Panc1 (cell line): ENCODE measurements at regions not wholly inside any gene's neighbourhood (a gene's known extent, or its start where the extent isn't known, plus 50 kb on each side); places are given as distances from the start of the nearest gene placed in this dataset.

Experiments
- ATAC-seq: fragments of 200-7000 bp; cut with Tn5 transposase; 2 replicates; pipeline ENCODE4 v1.9.1; 2020; ENCODE audit warnings: mild to moderate bottlenecking, moderate library complexity
- BruUV-seq: library from RNA; stranded (reverse); fragments of 400-500 nt; replicated peaks from 2 replicates; lab custom pipeline; 2021; lab: Mats Ljungman, UMichigan
- CTCF ChIA-PET: fragments of 300-600 bp; sonication (Branson Sonifier 250); formaldehyde crosslinking; loops from one replicate; lab custom pipeline; 2022; ENCODE audit warnings: antibody characterized with exemption; lab: Charles Lee
- POLR2A ChIA-PET: fragments of 300-600 bp; sonication (Branson Sonifier 250); formaldehyde crosslinking; loops from one replicate; lab custom pipeline; 2022; ENCODE audit warnings: antibody characterized with exemption; lab: Charles Lee
- DNase-seq: peaks from one replicate; pipeline ENCODE4 v3.0.0-alpha.2; 2010; ENCODE audit warnings: low read depth, low spot score
- H3K27ac ChIP-seq: 2 replicates; pipeline ENCODE4 v1.5.1; 2011; ENCODE audit warnings: mild to moderate bottlenecking, low read length, inconsistent platforms
- H3K27me3 ChIP-seq: fragments of 200-500 bp; sonication (Bioruptor generic); 2 replicates; pipeline ENCODE4 v1.6.0; 2014; ENCODE audit warnings: low read length, inconsistent platforms; ENCODE audit not compliant: control insufficient read depth, insufficient read depth
- H3K36me3 ChIP-seq: fragments of 200-500 bp; sonication (Bioruptor generic); 2 replicates; pipeline ENCODE4 v1.5.1; 2014; ENCODE audit warnings: inconsistent platforms, mild to moderate bottlenecking, low read length, moderate library complexity; ENCODE audit not compliant: control insufficient read depth, insufficient read depth
- H3K4me1 ChIP-seq: 2 replicates; pipeline ENCODE4 v1.5.1; 2011; ENCODE audit warnings: inconsistent platforms, mild to moderate bottlenecking, low read length, moderate library complexity; ENCODE audit not compliant: control insufficient read depth, insufficient read depth
- H3K4me3 ChIP-seq, 2 experiments: 2 replicates each; pipeline ENCODE4 v1.5.1; 2011 to 2012; ENCODE audit warnings: low read depth in 2 of 2, low read length in 2 of 2, mild to moderate bottlenecking in 2 of 2, inconsistent platforms in 1 of 2, moderate library complexity in 1 of 2
- H3K9me3 ChIP-seq: fragments of 200-500 bp; sonication (Bioruptor generic); 2 replicates; pipeline ENCODE4 v1.5.1; 2014; ENCODE audit warnings: low read depth, mild to moderate bottlenecking, inconsistent platforms, low read length, moderate library complexity; ENCODE audit not compliant: control insufficient read depth, insufficient read depth
- POLR2AphosphoS5 ChIP-seq: IDR thresholded peaks from 2 replicates; pipeline ENCODE4 v1.6.1; 2012; ENCODE audit warnings: mild to moderate bottlenecking, low read depth, low read length, moderate library complexity
- SIN3A ChIP-seq: IDR thresholded peaks from 2 replicates; pipeline ENCODE4 v1.6.1; 2012; ENCODE audit warnings: low read depth, mild to moderate bottlenecking, low read length, moderate library complexity, borderline replicate concordance; ENCODE audit not compliant: insufficient read depth
- TCF7L2 ChIP-seq: IDR thresholded peaks from 2 replicates; pipeline ENCODE4 v1.6.1; 2011; ENCODE audit warnings: mild to moderate bottlenecking, low read depth, low read length, inconsistent platforms
- in situ Hi-C: cut with HindIII; loops from 2 replicates; pipeline ENCODE4 v1.10.0; 2016; ENCODE audit warnings: low sequenced_read_pairs, low pct_unique_long_range_greater_than_20kb
- intact Hi-C: fragments of 100-400 bp; cut with micrococcal nuclease; formaldehyde crosslinking; loops from one replicate; pipeline ENCODE4 v1.10.0; 2022; ENCODE audit not compliant: unreplicated experiment
- TF ChIP-seq, protein P1 (sequence below): fragments of 450-650 bp; IDR thresholded peaks from 2 replicates; pipeline ENCODE4 v1.5.1; 2017; ENCODE audit warnings: mild to moderate bottlenecking
- TF ChIP-seq, protein P2 (sequence below), 2 experiments: IDR thresholded peaks; 2 replicates each; pipeline ENCODE4 v1.6.1; 2011 to 2012; ENCODE audit warnings: low read depth in 2 of 2, control low read depth in 1 of 2, low read length in 1 of 2, mild to moderate bottlenecking in 1 of 2, moderate library complexity in 1 of 2; ENCODE audit not compliant: insufficient read depth in 1 of 2

- no TSS peak for BruUV-seq
- TF ChIP-seq TCF7L2 (no peak), SIN3A (no peak), POLR2AphosphoS5 (no peak)
- TF ChIP-seq, protein P1, sequence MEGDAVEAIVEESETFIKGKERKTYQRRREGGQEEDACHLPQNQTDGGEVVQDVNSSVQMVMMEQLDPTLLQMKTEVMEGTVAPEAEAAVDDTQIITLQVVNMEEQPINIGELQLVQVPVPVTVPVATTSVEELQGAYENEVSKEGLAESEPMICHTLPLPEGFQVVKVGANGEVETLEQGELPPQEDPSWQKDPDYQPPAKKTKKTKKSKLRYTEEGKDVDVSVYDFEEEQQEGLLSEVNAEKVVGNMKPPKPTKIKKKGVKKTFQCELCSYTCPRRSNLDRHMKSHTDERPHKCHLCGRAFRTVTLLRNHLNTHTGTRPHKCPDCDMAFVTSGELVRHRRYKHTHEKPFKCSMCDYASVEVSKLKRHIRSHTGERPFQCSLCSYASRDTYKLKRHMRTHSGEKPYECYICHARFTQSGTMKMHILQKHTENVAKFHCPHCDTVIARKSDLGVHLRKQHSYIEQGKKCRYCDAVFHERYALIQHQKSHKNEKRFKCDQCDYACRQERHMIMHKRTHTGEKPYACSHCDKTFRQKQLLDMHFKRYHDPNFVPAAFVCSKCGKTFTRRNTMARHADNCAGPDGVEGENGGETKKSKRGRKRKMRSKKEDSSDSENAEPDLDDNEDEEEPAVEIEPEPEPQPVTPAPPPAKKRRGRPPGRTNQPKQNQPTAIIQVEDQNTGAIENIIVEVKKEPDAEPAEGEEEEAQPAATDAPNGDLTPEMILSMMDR = no peak
- TF ChIP-seq, protein P2, sequence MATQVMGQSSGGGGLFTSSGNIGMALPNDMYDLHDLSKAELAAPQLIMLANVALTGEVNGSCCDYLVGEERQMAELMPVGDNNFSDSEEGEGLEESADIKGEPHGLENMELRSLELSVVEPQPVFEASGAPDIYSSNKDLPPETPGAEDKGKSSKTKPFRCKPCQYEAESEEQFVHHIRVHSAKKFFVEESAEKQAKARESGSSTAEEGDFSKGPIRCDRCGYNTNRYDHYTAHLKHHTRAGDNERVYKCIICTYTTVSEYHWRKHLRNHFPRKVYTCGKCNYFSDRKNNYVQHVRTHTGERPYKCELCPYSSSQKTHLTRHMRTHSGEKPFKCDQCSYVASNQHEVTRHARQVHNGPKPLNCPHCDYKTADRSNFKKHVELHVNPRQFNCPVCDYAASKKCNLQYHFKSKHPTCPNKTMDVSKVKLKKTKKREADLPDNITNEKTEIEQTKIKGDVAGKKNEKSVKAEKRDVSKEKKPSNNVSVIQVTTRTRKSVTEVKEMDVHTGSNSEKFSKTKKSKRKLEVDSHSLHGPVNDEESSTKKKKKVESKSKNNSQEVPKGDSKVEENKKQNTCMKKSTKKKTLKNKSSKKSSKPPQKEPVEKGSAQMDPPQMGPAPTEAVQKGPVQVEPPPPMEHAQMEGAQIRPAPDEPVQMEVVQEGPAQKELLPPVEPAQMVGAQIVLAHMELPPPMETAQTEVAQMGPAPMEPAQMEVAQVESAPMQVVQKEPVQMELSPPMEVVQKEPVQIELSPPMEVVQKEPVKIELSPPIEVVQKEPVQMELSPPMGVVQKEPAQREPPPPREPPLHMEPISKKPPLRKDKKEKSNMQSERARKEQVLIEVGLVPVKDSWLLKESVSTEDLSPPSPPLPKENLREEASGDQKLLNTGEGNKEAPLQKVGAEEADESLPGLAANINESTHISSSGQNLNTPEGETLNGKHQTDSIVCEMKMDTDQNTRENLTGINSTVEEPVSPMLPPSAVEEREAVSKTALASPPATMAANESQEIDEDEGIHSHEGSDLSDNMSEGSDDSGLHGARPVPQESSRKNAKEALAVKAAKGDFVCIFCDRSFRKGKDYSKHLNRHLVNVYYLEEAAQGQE (IDR thresholded peaks at IDR 0.05; ENCODE audit: insufficient read depth in 1 of 2, low read depth in 2 of 2, low read length in 1 of 2) = no peak
- in situ Hi-C loops = no loop called here
- Histone ChIP-seq H3K27me3 (no peaks in the 10 kb centered on the region), H3K4me3 (no peak overlapping the region), H3K27ac (no peak overlapping the region), H3K4me1 (peaks cover 5% of the 10 kb centered on the region; the same call in 1 of the 2 replicates), H3K9me3 (no peaks in the 10 kb centered on the region), H3K36me3 (no peaks in the 10 kb centered on the region)
- POLR2A ChIA-PET = no interaction called here
- DNase-seq (no peak), ATAC-seq (no peak)
- intact Hi-C loops = no loop called here
- CTCF ChIA-PET = no interaction called here
Measured at GRCh38 chr10:131729938-131730660, 170.7 kb upstream of the PPP2R2D start.

DNA sequence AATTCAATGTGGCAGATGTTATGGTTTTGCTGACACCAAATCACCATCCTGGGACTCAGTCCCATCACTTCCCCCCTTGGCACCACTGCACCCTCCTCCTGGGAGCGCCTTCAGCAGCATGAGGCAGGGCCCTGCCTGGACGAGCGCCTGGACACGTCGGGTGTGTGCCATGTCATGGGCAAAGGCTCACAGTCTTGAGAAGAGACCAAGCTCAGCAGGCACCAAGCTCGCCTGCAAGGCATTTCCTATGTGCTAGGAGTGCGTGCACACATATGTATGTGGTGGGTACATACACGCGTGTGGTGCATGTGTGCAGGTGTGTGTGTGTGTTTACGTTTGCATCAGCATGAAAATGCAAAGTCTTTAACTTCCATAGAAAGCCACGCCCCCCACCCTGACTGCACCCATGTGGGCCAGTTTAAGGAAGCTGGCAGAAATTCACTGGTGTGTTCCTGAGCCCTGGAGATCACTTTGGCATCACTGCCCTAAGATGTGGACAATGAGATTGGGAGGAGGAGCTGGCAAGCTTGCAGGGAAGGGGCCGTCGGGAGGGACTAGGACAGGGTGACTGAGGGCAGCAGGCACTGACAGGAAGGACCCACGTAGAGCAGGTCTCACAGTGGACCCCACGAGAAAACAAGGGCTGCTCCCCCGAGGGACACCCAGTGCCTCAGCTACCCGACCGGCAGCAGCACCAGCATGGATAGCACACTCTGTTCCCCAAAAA lies 169.9 kb upstream of the PPP2R2D start:
- ChIA-PET CTCF (no interaction called here), POLR2A (no interaction called here)
- intact Hi-C loops (no loop called here), in situ Hi-C loops (no loop called here)
- H3K9me3 ChIP-seq = no peaks in the 10 kb centered on the region
- no peak overlapping the region for H3K27ac ChIP-seq
- H3K27me3 ChIP-seq = no peaks in the 10 kb centered on the region
- H3K36me3 ChIP-seq = no peaks in the 10 kb centered on the region
- DNase-seq = no peak
- TF ChIP-seq, protein P2 (IDR thresholded peaks at IDR 0.05; ENCODE audit: insufficient read depth in 1 of 2, low read depth in 2 of 2, low read length in 1 of 2) = no peak
- no peak for TF ChIP-seq TCF7L2
- TF ChIP-seq SIN3A = no peak
- TF ChIP-seq POLR2AphosphoS5 = no peak
- TF ChIP-seq, protein P1 = no peak
- no TSS peak for BruUV-seq
- H3K4me1 ChIP-seq = peaks cover 5% of the 10 kb centered on the region; the same call in 1 of the 2 replicates
- no peak overlapping the region for H3K4me3 ChIP-seq
- ATAC-seq = no peak
